HL-60 (cell line): ENCODE measurements at regions not wholly inside any gene's neighbourhood (a gene's known extent, or its start where the extent isn't known, plus 50 kb on each side); places are given as distances from the start of the nearest gene placed in this dataset.

Experiments used
- DNase-seq, 2 experiments: peaks; one replicate each; pipeline ENCODE4 v3.0.0-alpha.2; 2010 to 2020; ENCODE audit warnings: low read depth in 1 of 2, low spot score in 1 of 2
- H3K27ac ChIP-seq: fragments of 250-450 bp; sonication (Bioruptor Pico); replicated peaks from 2 replicates; pipeline ENCODE4 v1.5.1; 2020; ENCODE audit warnings: mild to moderate bottlenecking, moderate library complexity
- H3K27me3 ChIP-seq: fragments of 250-450 bp; sonication (Bioruptor Pico); 2 replicates; pipeline ENCODE4 v1.5.1; 2021; ENCODE audit warnings: mild to moderate bottlenecking, moderate library complexity; ENCODE audit not compliant: insufficient read depth, poor library complexity, severe bottlenecking
- H3K4me3 ChIP-seq: replicated peaks from 2 replicates; pipeline ENCODE4 v1.5.1; 2011; ENCODE audit warnings: mild to moderate bottlenecking, control low read depth, low read length; ENCODE audit not compliant: insufficient read depth
- CTCF ChIP-seq: IDR thresholded peaks from one replicate; pipeline ENCODE4 v1.5.1; 2011; ENCODE audit warnings: low read length, control low read depth, inconsistent platforms; ENCODE audit not compliant: insufficient read depth
- GABPA ChIP-seq: IDR thresholded peaks from 2 replicates; pipeline ENCODE4 v1.6.1; 2012; ENCODE audit warnings: low read depth
- POLR2AphosphoS5 ChIP-seq: IDR thresholded peaks from 2 replicates; pipeline ENCODE4 v1.6.1; 2012; ENCODE audit warnings: low read depth
- SPI1 ChIP-seq: IDR thresholded peaks from 2 replicates; pipeline ENCODE4 v1.6.1; 2012; ENCODE audit warnings: low read depth, mild to moderate bottlenecking, borderline replicate concordance
- TF ChIP-seq, protein P1 (sequence below): IDR thresholded peaks from 2 replicates; pipeline ENCODE4 v1.6.1; 2012; ENCODE audit warnings: low read depth; ENCODE audit not compliant: insufficient replicate concordance

DNA sequence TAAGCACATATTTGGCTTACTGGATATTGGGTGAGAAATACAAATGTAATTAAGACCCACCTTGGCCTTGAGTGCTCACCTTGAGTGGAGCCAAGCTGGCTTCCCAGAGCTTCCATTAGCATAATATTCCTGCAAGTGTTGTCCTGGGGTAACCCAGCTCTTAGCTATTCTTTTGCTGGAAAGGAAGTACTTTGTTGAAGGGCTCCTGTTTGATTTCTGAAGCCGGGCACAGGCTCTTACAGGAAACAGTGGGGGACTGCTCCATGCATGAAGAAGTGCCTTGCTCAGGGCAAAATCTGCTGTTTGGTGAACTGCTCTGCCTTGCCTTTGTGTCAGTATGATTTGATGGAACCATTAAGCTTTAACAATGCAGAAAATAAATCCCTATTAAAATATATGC, 325.4 kb downstream of the SMAD2 start:
- H3K27me3 ChIP-seq, result peaks cover 6% of the 10 kb centered on the region
- no peak for TF ChIP-seq POLR2AphosphoS5
- TF ChIP-seq, protein P1, sequence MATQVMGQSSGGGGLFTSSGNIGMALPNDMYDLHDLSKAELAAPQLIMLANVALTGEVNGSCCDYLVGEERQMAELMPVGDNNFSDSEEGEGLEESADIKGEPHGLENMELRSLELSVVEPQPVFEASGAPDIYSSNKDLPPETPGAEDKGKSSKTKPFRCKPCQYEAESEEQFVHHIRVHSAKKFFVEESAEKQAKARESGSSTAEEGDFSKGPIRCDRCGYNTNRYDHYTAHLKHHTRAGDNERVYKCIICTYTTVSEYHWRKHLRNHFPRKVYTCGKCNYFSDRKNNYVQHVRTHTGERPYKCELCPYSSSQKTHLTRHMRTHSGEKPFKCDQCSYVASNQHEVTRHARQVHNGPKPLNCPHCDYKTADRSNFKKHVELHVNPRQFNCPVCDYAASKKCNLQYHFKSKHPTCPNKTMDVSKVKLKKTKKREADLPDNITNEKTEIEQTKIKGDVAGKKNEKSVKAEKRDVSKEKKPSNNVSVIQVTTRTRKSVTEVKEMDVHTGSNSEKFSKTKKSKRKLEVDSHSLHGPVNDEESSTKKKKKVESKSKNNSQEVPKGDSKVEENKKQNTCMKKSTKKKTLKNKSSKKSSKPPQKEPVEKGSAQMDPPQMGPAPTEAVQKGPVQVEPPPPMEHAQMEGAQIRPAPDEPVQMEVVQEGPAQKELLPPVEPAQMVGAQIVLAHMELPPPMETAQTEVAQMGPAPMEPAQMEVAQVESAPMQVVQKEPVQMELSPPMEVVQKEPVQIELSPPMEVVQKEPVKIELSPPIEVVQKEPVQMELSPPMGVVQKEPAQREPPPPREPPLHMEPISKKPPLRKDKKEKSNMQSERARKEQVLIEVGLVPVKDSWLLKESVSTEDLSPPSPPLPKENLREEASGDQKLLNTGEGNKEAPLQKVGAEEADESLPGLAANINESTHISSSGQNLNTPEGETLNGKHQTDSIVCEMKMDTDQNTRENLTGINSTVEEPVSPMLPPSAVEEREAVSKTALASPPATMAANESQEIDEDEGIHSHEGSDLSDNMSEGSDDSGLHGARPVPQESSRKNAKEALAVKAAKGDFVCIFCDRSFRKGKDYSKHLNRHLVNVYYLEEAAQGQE, result no peak
- no peak for TF ChIP-seq CTCF
- no peak for TF ChIP-seq SPI1
- TF ChIP-seq GABPA, result no peak
- no peak overlapping the region for H3K27ac ChIP-seq
- DNase-seq, result no peak
- H3K4me3 ChIP-seq, result no peak overlapping the region

GRCh38 chr18:47604021-47604420, 326.4 kb downstream of the SMAD2 start:
- Histone ChIP-seq H3K4me3 (no peak overlapping the region), H3K27me3 (peaks cover 6% of the 10 kb centered on the region), H3K27ac (no peak overlapping the region)
- no peak for TF ChIP-seq POLR2AphosphoS5
- peak; percentile 7; the same call in 1 of the 2 replicates for TF ChIP-seq SPI1
- no peak for TF ChIP-seq CTCF
- TF ChIP-seq, protein P1, result no peak
- TF ChIP-seq GABPA, result no peak
- no peak for DNase-seq

DNA sequence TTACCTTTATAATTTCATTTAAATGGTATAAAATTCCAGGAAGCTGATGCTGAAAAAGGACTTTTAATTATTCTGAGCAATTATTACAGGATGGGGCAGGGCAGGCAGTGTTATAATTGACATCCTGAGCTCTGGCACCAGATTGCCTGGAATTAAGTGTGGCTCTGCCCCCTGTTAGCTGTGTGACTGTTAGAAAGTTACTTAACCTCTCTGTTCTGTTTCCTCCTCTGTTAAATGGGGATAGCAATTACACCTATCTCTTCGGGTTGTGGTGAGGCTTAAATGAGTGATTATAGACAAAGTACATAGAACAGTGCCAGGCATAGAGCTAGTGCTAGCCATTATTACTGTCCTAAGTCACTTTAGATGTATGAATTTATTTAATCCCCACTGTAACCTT, 327.3 kb downstream of the SMAD2 start:
- no peak overlapping the region for H3K4me3 ChIP-seq
- H3K27ac ChIP-seq, result no peak overlapping the region
- no peak for DNase-seq
- H3K27me3 ChIP-seq, result peaks cover 6% of the 10 kb centered on the region
- TF ChIP-seq POLR2AphosphoS5 (no peak), SPI1 (no peak), CTCF (no peak), GABPA (no peak)
- TF ChIP-seq, protein P1, result no peak
